Sigmoid colon (tissue), 6 donors: ENCODE measurements at regions not wholly inside any gene's neighbourhood (a gene's known extent, or its start where the extent isn't known, plus 50 kb on each side); places are given as distances from the start of the nearest gene placed in this dataset.

Experiments
- DNase-seq: peaks from one replicate; pipeline ENCODE4 v3.0.0-alpha.2; 2019
- H3K27ac ChIP-seq, 4 donors: fragments of 200-600 bp; sonication (generic); one replicate each; pipeline ENCODE4 v1.5.1; 2016 to 2019; ENCODE audit warnings: mild to moderate bottlenecking in 1 of 4
- H3K27me3 ChIP-seq, 3 donors: fragments of 200-600 bp; sonication (generic); one replicate each; pipeline ENCODE4 v1.5.1; 2019; ENCODE audit warnings: mild to moderate bottlenecking in 1 of 3
- H3K36me3 ChIP-seq, 4 donors: fragments of 200-600 bp; sonication (generic); one replicate each; pipeline ENCODE4 v1.5.1; 2016 to 2019
- H3K4me1 ChIP-seq, 4 donors: fragments of 200-600 bp; sonication (generic); one replicate each; pipeline ENCODE4 v1.5.1; 2017 to 2019
- H3K4me3 ChIP-seq, 4 donors: fragments of 200-600 bp; sonication (generic); one replicate each; pipeline ENCODE4 v1.5.1; 2017 to 2019; ENCODE audit warnings: mild to moderate bottlenecking in 2 of 4, moderate library complexity in 1 of 4
- H3K9me3 ChIP-seq, 4 donors: fragments of 200-600 bp in 3 of 4; sonication (generic) in 3 of 4; one replicate each; pipeline versions ENCODE4 v1.5.1 to v1.6.1; 2013 to 2019
- EP300 ChIP-seq, 4 donors: sonication (generic); formaldehyde crosslinking; IDR thresholded peaks; one replicate each; pipeline ENCODE4 v1.6.1; 2017; ENCODE audit warnings: antibody characterized with exemption in 4 of 4
- POLR2A ChIP-seq, 2 donors: fragments of 450-650 bp; IDR thresholded peaks; one replicate each; pipeline ENCODE4 v1.6.1; 2016; ENCODE audit warnings: antibody characterized with exemption in 2 of 2, mild to moderate bottlenecking in 2 of 2, moderate library complexity in 2 of 2
- POLR2AphosphoS5 ChIP-seq, 4 donors: sonication (generic); formaldehyde crosslinking; IDR thresholded peaks; one replicate each; pipeline ENCODE4 v1.6.1; 2017; ENCODE audit warnings: antibody characterized with exemption in 4 of 4
- WGBS, 2 donors: extraction: QIAGEN DNeasy Blood & Tissue Kit; methylation state at CpG; one replicate each; pipeline ENCODE4 v1.1.7; 2013; 5-methylcytosine and 5-hydroxymethylcytosine counted together
- intact Hi-C: fragments of 100-400 bp; cut with DNase I; formaldehyde crosslinking; loops from one replicate; pipeline ENCODE4 v1.15.1; 2023
- TF ChIP-seq, protein P1 (sequence below), 4 experiments: fragments of 450-650 bp in 3 of 4; fragments of 200-600 bp in 1 of 4; IDR thresholded peaks; one replicate each; pipeline ENCODE4 v1.5.1; 2016 to 2019; ENCODE audit warnings: antibody characterized with exemption in 4 of 4, mild to moderate bottlenecking in 3 of 4, moderate library complexity in 2 of 4
- donor health status: healthy with polysubstance abuse.
- donor health status: healthy.

DNA sequence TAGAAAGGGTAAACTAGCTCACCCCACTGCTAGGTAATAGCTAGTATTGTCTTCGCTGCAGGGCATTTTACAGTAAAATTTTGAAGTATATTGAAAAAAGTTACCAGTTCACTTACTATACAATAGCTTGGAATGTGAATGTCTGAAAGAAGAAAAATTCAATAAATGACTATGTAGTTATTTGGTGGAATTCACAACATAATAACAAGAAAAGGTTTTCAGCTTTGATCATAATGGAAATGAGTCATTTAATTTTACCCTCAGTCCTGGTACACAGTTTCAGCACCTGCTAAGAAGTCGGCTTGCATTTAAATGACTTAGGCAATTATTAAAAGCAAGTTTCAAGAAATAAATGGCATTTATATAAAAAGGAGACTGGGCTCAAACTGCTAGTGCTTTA lies 90.4 kb downstream of the NUP35 start:
- TF ChIP-seq EP300 (IDR thresholded peaks at IDR 0.05) (no peak), POLR2AphosphoS5 (IDR thresholded peaks at IDR 0.05) (no peak), POLR2A (IDR thresholded peaks at IDR 0.05) (no peak)
- TF ChIP-seq, protein P1, sequence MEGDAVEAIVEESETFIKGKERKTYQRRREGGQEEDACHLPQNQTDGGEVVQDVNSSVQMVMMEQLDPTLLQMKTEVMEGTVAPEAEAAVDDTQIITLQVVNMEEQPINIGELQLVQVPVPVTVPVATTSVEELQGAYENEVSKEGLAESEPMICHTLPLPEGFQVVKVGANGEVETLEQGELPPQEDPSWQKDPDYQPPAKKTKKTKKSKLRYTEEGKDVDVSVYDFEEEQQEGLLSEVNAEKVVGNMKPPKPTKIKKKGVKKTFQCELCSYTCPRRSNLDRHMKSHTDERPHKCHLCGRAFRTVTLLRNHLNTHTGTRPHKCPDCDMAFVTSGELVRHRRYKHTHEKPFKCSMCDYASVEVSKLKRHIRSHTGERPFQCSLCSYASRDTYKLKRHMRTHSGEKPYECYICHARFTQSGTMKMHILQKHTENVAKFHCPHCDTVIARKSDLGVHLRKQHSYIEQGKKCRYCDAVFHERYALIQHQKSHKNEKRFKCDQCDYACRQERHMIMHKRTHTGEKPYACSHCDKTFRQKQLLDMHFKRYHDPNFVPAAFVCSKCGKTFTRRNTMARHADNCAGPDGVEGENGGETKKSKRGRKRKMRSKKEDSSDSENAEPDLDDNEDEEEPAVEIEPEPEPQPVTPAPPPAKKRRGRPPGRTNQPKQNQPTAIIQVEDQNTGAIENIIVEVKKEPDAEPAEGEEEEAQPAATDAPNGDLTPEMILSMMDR (IDR thresholded peaks at IDR 0.05) = no peak
- no peak overlapping the region for H3K4me3 ChIP-seq
- WGBS, 2 donors = 86 to 88% methylated on average over 2 of the region's 2 CpGs
- DNase-seq = no peak
- no peaks in the 10 kb centered on the region for H3K4me1 ChIP-seq
- H3K9me3 ChIP-seq = peaks cover 0 to 2% (median 0%) of the 10 kb centered on the region in 4 donors
- H3K36me3 ChIP-seq = no peaks in the 10 kb centered on the region
- no peak overlapping the region for H3K27ac ChIP-seq
- intact Hi-C loops = no loop called here
- no peaks in the 10 kb centered on the region for H3K27me3 ChIP-seq

DNA sequence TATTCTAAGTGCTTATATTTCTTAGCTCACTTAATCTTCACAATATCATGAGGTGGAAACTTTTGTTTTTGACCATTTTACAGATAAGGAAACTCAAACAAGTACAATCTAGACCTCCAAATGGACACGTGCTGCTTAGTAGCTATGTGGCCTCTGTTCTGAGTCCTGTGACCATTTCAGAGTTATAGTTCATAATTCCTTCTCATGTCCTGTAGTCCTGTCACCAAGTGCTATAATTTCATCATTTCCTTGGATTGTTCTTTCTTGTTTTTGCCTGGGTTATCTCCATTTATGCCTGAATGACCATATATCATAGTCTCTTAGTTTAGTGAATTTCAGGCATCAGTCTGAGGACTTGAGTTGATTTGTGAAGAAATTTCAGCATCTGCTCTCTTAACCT lies 91.7 kb downstream of the NUP35 start:
- Histone ChIP-seq H3K27me3 (no peaks in the 10 kb centered on the region), H3K4me1 (no peaks in the 10 kb centered on the region), H3K27ac (no peak overlapping the region), H3K9me3 (no peaks in the 10 kb centered on the region), H3K36me3 (no peaks in the 10 kb centered on the region), H3K4me3 (no peak overlapping the region)
- intact Hi-C loops = no loop called here
- WGBS, 2 donors = 0 to 40% methylated on average over 1 of the region's 1 CpG
- TF ChIP-seq POLR2AphosphoS5 (IDR thresholded peaks at IDR 0.05) = no peak
- no peak for DNase-seq

DNA sequence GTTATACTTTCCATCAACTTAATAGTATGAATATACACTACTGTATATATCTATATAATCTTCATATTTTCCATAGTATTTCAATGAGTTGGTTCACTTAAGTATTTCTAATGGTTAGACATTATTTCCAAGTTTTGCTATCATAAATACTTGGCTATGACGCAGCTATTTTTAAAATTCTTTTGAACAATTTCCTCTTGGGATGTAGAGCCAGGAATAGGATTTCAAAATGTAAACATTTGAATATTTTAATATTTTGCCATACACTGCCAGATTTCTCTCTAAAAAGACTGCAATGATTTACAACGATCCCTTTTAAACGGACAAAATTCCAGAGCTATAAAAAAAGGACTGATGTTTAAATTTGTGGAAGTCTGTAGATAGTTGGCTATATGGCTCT lies 95.6 kb downstream of the NUP35 start:
- TF ChIP-seq, protein P1 (IDR thresholded peaks at IDR 0.05) = no peak
- TF ChIP-seq EP300 (IDR thresholded peaks at IDR 0.05) (no peak), POLR2A (IDR thresholded peaks at IDR 0.05) (no peak), POLR2AphosphoS5 (IDR thresholded peaks at IDR 0.05) (no peak)
- no peaks in the 10 kb centered on the region for H3K9me3 ChIP-seq
- intact Hi-C loops = no loop called here
- H3K4me1 ChIP-seq = no peaks in the 10 kb centered on the region
- no peak overlapping the region for H3K27ac ChIP-seq
- H3K36me3 ChIP-seq = no peaks in the 10 kb centered on the region
- H3K4me3 ChIP-seq = no peak overlapping the region
- DNase-seq = no peak
- no peaks in the 10 kb centered on the region for H3K27me3 ChIP-seq
- 63 to 82% methylated on average over 3 of the region's 3 CpGs for WGBS, 2 donors

DNA sequence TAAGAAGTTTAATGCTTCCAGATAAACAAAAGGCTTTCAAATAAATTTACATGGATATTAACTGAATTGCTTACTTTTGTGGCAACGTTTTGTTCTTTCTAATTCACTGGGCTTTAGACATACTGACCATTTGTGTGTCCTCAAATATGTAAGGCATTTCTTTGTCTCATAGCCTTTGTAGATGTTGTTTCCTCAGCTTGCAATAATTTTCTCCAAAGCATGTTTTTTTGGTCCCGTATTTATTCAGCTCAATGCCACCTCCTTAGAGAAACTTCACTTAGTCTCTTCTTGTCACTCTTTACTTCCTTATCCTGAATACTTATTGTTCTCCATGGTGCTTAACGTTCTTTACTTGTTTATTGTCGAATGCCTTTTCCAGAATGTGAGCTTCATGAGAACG lies 98.5 kb downstream of the NUP35 start:
- H3K4me3 ChIP-seq = no peak overlapping the region
- H3K36me3 ChIP-seq = no peaks in the 10 kb centered on the region
- DNase-seq = no peak
- H3K4me1 ChIP-seq = no peaks in the 10 kb centered on the region
- intact Hi-C loops = no loop called here
- no peaks in the 10 kb centered on the region for H3K9me3 ChIP-seq
- TF ChIP-seq EP300 (IDR thresholded peaks at IDR 0.05) = no peak
- TF ChIP-seq, protein P1 (IDR thresholded peaks at IDR 0.05) = no peak
- no peak for TF ChIP-seq POLR2A (IDR thresholded peaks at IDR 0.05)
- TF ChIP-seq POLR2AphosphoS5 (IDR thresholded peaks at IDR 0.05) = no peak
- WGBS, 2 donors = 78 to 85% methylated on average over 5 of the region's 5 CpGs
- H3K27ac ChIP-seq = no peak overlapping the region
- no peaks in the 10 kb centered on the region for H3K27me3 ChIP-seq

DNA sequence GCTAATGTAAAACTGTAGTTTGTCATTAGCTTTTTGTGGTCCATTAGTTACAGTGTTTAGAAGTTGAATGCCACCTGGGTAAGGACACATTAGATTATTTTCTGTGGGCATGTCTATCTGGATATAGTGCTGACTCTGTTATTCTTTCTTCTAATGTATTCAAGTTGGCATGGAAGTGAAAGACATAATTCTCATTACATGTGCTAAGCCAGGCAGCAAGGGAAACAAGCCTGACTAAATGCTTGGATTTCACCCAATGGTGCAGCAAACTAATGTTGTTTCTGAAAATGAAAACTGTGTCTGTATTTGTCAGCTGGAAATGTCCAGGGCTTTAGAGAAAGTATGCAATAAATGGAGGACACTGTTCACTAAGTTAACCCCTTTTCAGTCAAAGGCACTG lies 100.7 kb downstream of the NUP35 start:
- Histone ChIP-seq H3K36me3 (no peaks in the 10 kb centered on the region), H3K27ac (no peak overlapping the region), H3K4me1 (no peaks in the 10 kb centered on the region), H3K27me3 (no peaks in the 10 kb centered on the region), H3K4me3 (no peak overlapping the region), H3K9me3 (no peaks in the 10 kb centered on the region)
- intact Hi-C loops = no loop called here
- TF ChIP-seq, protein P1 (IDR thresholded peaks at IDR 0.05) = no peak
- TF ChIP-seq EP300 (IDR thresholded peaks at IDR 0.05) = no peak
- no peak for DNase-seq
